Panc1 (cell line): ENCODE measurements at regions not wholly inside any gene's neighbourhood (a gene's known extent, or its start where the extent isn't known, plus 50 kb on each side); places are given as distances from the start of the nearest gene placed in this dataset.

ENCODE experiments used
- ATAC-seq: fragments of 200-7000 bp; cut with Tn5 transposase; 2 replicates; pipeline ENCODE4 v1.9.1; 2020; ENCODE audit warnings: mild to moderate bottlenecking, moderate library complexity
- BruUV-seq: library from RNA; stranded (reverse); fragments of 400-500 nt; replicated peaks from 2 replicates; lab custom pipeline; 2021; lab: Mats Ljungman, UMichigan
- CTCF ChIA-PET: fragments of 300-600 bp; sonication (Branson Sonifier 250); formaldehyde crosslinking; loops from one replicate; lab custom pipeline; 2022; ENCODE audit warnings: antibody characterized with exemption; lab: Charles Lee
- POLR2A ChIA-PET: fragments of 300-600 bp; sonication (Branson Sonifier 250); formaldehyde crosslinking; loops from one replicate; lab custom pipeline; 2022; ENCODE audit warnings: antibody characterized with exemption; lab: Charles Lee
- DNase-seq: peaks from one replicate; pipeline ENCODE4 v3.0.0-alpha.2; 2010; ENCODE audit warnings: low read depth, low spot score
- H3K27ac ChIP-seq: 2 replicates; pipeline ENCODE4 v1.5.1; 2011; ENCODE audit warnings: mild to moderate bottlenecking, low read length, inconsistent platforms
- H3K27me3 ChIP-seq: fragments of 200-500 bp; sonication (Bioruptor generic); 2 replicates; pipeline ENCODE4 v1.6.0; 2014; ENCODE audit warnings: low read length, inconsistent platforms; ENCODE audit not compliant: control insufficient read depth, insufficient read depth
- H3K36me3 ChIP-seq: fragments of 200-500 bp; sonication (Bioruptor generic); 2 replicates; pipeline ENCODE4 v1.5.1; 2014; ENCODE audit warnings: inconsistent platforms, mild to moderate bottlenecking, low read length, moderate library complexity; ENCODE audit not compliant: control insufficient read depth, insufficient read depth
- H3K4me1 ChIP-seq: 2 replicates; pipeline ENCODE4 v1.5.1; 2011; ENCODE audit warnings: inconsistent platforms, mild to moderate bottlenecking, low read length, moderate library complexity; ENCODE audit not compliant: control insufficient read depth, insufficient read depth
- H3K4me3 ChIP-seq, 2 experiments: 2 replicates each; pipeline ENCODE4 v1.5.1; 2011 to 2012; ENCODE audit warnings: low read depth in 2 of 2, low read length in 2 of 2, mild to moderate bottlenecking in 2 of 2, inconsistent platforms in 1 of 2, moderate library complexity in 1 of 2
- H3K9me3 ChIP-seq: fragments of 200-500 bp; sonication (Bioruptor generic); 2 replicates; pipeline ENCODE4 v1.5.1; 2014; ENCODE audit warnings: low read depth, mild to moderate bottlenecking, inconsistent platforms, low read length, moderate library complexity; ENCODE audit not compliant: control insufficient read depth, insufficient read depth
- POLR2AphosphoS5 ChIP-seq: IDR thresholded peaks from 2 replicates; pipeline ENCODE4 v1.6.1; 2012; ENCODE audit warnings: mild to moderate bottlenecking, low read depth, low read length, moderate library complexity
- SIN3A ChIP-seq: IDR thresholded peaks from 2 replicates; pipeline ENCODE4 v1.6.1; 2012; ENCODE audit warnings: low read depth, mild to moderate bottlenecking, low read length, moderate library complexity, borderline replicate concordance; ENCODE audit not compliant: insufficient read depth
- TCF7L2 ChIP-seq: IDR thresholded peaks from 2 replicates; pipeline ENCODE4 v1.6.1; 2011; ENCODE audit warnings: mild to moderate bottlenecking, low read depth, low read length, inconsistent platforms
- in situ Hi-C: cut with HindIII; loops from 2 replicates; pipeline ENCODE4 v1.10.0; 2016; ENCODE audit warnings: low sequenced_read_pairs, low pct_unique_long_range_greater_than_20kb
- intact Hi-C: fragments of 100-400 bp; cut with micrococcal nuclease; formaldehyde crosslinking; loops from one replicate; pipeline ENCODE4 v1.10.0; 2022; ENCODE audit not compliant: unreplicated experiment
- TF ChIP-seq, protein P1 (sequence below): fragments of 450-650 bp; IDR thresholded peaks from 2 replicates; pipeline ENCODE4 v1.5.1; 2017; ENCODE audit warnings: mild to moderate bottlenecking
- TF ChIP-seq, protein P2 (sequence below), 2 experiments: IDR thresholded peaks; 2 replicates each; pipeline ENCODE4 v1.6.1; 2011 to 2012; ENCODE audit warnings: low read depth in 2 of 2, control low read depth in 1 of 2, low read length in 1 of 2, mild to moderate bottlenecking in 1 of 2, moderate library complexity in 1 of 2; ENCODE audit not compliant: insufficient read depth in 1 of 2

DNA sequence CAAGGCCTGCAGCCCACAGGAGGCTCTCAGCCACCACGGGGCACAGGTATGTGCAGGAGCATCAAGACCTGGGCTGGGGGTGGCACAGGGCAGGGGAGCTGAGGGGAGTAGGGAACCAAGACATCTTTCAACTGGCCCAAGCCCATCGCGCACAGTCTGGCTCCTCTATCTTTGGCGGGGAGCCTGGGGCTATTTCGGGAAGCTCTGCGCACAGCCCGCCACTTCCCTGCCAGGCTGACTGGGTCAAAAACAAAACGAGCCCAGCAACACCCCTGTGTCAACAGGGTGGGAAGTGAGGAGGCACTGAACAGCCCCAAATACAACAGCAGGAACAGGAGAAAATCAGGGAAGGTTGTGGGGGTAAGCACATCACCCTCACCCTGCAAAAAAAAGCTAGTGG is 83.9 kb downstream of the ARL6IP4 start:
- H3K4me3 ChIP-seq = no peak overlapping the region
- in situ Hi-C loops (no loop called here), intact Hi-C loops (no loop called here)
- no peaks in the 10 kb centered on the region for H3K36me3 ChIP-seq
- no peaks in the 10 kb centered on the region for H3K9me3 ChIP-seq
- POLR2A ChIA-PET = no interaction called here
- ATAC-seq (no peak), DNase-seq (no peak)
- TF ChIP-seq TCF7L2 = no peak
- H3K27ac ChIP-seq = no peak overlapping the region
- no peaks in the 10 kb centered on the region for H3K27me3 ChIP-seq
- H3K4me1 ChIP-seq = peaks cover 35% of the 10 kb centered on the region
- CTCF ChIA-PET = no interaction called here
- BruUV-seq = no TSS peak

DNA sequence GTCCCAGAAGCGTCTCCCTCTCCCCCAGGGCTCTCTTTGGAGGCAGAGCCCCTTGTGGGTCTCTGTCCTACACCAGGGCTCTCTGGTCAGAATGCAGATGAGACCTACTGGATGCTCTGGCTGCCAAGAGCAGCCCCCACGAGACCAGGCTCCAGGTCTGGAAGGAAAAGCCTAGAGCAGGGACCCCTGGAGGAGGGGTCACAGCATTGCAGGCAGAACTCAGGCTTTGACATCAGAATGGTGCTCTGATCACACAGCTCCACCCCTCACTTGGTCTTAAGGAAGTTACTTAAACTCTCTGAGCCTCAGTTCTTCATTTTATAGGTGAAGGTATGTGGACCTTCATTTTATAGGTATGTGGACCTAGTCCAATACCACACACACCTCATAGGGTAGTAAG is 83.1 kb downstream of the ARL6IP4 start:
- Histone ChIP-seq H3K27me3 (no peaks in the 10 kb centered on the region), H3K36me3 (no peaks in the 10 kb centered on the region), H3K4me1 (peaks cover 39% of the 10 kb centered on the region), H3K4me3 (no peak overlapping the region), H3K27ac (0 out of 2 replicates have a peak overlapping the region, but pooled peaks have one; percentile 51), H3K9me3 (no peaks in the 10 kb centered on the region)
- in situ Hi-C loops = no loop called here
- DNase-seq = no peak
- intact Hi-C loops = no loop called here
- BruUV-seq = no TSS peak
- POLR2A ChIA-PET = no interaction called here
- TF ChIP-seq SIN3A = no peak
- TF ChIP-seq, protein P1, sequence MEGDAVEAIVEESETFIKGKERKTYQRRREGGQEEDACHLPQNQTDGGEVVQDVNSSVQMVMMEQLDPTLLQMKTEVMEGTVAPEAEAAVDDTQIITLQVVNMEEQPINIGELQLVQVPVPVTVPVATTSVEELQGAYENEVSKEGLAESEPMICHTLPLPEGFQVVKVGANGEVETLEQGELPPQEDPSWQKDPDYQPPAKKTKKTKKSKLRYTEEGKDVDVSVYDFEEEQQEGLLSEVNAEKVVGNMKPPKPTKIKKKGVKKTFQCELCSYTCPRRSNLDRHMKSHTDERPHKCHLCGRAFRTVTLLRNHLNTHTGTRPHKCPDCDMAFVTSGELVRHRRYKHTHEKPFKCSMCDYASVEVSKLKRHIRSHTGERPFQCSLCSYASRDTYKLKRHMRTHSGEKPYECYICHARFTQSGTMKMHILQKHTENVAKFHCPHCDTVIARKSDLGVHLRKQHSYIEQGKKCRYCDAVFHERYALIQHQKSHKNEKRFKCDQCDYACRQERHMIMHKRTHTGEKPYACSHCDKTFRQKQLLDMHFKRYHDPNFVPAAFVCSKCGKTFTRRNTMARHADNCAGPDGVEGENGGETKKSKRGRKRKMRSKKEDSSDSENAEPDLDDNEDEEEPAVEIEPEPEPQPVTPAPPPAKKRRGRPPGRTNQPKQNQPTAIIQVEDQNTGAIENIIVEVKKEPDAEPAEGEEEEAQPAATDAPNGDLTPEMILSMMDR = no peak
- no peak for TF ChIP-seq TCF7L2
- TF ChIP-seq, protein P2, sequence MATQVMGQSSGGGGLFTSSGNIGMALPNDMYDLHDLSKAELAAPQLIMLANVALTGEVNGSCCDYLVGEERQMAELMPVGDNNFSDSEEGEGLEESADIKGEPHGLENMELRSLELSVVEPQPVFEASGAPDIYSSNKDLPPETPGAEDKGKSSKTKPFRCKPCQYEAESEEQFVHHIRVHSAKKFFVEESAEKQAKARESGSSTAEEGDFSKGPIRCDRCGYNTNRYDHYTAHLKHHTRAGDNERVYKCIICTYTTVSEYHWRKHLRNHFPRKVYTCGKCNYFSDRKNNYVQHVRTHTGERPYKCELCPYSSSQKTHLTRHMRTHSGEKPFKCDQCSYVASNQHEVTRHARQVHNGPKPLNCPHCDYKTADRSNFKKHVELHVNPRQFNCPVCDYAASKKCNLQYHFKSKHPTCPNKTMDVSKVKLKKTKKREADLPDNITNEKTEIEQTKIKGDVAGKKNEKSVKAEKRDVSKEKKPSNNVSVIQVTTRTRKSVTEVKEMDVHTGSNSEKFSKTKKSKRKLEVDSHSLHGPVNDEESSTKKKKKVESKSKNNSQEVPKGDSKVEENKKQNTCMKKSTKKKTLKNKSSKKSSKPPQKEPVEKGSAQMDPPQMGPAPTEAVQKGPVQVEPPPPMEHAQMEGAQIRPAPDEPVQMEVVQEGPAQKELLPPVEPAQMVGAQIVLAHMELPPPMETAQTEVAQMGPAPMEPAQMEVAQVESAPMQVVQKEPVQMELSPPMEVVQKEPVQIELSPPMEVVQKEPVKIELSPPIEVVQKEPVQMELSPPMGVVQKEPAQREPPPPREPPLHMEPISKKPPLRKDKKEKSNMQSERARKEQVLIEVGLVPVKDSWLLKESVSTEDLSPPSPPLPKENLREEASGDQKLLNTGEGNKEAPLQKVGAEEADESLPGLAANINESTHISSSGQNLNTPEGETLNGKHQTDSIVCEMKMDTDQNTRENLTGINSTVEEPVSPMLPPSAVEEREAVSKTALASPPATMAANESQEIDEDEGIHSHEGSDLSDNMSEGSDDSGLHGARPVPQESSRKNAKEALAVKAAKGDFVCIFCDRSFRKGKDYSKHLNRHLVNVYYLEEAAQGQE (IDR thresholded peaks at IDR 0.05; ENCODE audit: insufficient read depth in 1 of 2, low read depth in 2 of 2, low read length in 1 of 2) = no peak
- TF ChIP-seq POLR2AphosphoS5 = no peak
- peak; percentile 35; the same call in 1 of the 2 replicates for ATAC-seq
- CTCF ChIA-PET = no interaction called here

DNA sequence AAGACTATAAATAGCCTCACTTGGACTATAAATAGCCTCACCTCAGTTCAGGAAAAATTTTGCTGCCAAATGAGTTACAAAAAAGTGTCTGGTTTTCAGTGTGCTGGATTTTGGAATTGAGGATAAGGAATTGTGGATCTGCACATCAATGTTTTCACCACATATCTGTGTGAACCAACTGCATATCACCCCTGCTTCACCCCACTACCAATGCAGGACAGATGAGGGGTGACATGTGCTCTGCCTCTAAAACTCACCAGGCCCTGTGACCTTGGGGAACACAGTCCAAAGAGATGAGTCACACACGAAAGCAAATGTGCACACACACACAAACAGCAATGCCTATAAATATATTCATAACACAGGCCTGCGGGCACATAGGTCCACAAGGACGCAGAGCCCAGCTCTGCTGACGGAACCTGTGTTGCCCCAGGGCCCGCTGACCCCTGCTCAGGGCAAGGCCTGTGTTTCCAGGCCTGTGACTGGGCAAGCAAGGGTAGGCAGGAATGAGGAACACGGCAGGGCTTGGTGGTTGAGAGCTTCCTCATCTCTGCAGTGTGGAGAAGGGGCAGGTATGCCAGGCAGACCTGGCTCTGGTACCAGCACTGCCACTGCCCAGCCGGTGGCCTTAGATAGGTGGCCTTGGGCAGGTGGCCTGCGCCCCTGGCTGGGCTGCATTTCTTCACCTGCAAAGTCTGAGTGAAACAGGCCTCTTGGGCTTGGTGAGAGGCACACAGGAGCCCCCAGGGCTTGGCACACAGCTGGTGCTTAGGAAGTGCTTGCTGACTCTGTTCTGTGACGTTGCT is 82.4 kb downstream of the ARL6IP4 start:
- peak; percentile 73 for ATAC-seq
- H3K36me3 ChIP-seq = no peaks in the 10 kb centered on the region
- ChIA-PET CTCF (no interaction called here), POLR2A (no interaction called here)
- intact Hi-C loops = no loop called here
- no peak overlapping the region for H3K4me3 ChIP-seq
- TF ChIP-seq SIN3A (no peak), TCF7L2 (no peak), POLR2AphosphoS5 (no peak)
- TF ChIP-seq, protein P1 = no peak
- TF ChIP-seq, protein P2 (IDR thresholded peaks at IDR 0.05; ENCODE audit: insufficient read depth in 1 of 2, low read depth in 2 of 2, low read length in 1 of 2) = no peak
- DNase-seq = no peak
- H3K4me1 ChIP-seq = peaks cover 39% of the 10 kb centered on the region
- BruUV-seq = no TSS peak
- H3K9me3 ChIP-seq = no peaks in the 10 kb centered on the region
- no peaks in the 10 kb centered on the region for H3K27me3 ChIP-seq
- H3K27ac ChIP-seq = peak overlapping the region; percentile 66
- in situ Hi-C loops = no loop called here
